Suprapubic skin (tissue), 3 donors: ENCODE measurements at regions not wholly inside any gene's neighbourhood (a gene's known extent, or its start where the extent isn't known, plus 50 kb on each side); places are given as distances from the start of the nearest gene placed in this dataset.

Experiments
- EP300 ChIP-seq: sonication (generic); formaldehyde crosslinking; IDR thresholded peaks from one replicate; pipeline ENCODE4 v1.6.1; 2017; ENCODE audit warnings: antibody characterized with exemption
- POLR2A ChIP-seq, 2 donors: fragments of 450-650 bp; IDR thresholded peaks; one replicate each; pipeline ENCODE4 v1.6.1; 2017; ENCODE audit warnings: antibody characterized with exemption in 2 of 2, mild to moderate bottlenecking in 2 of 2, moderate library complexity in 2 of 2
- TF ChIP-seq, protein P1 (sequence below), 2 donors: fragments of 200-600 bp in 1 of 2; fragments of 450-650 bp in 1 of 2; sonication (generic) in 1 of 2; IDR thresholded peaks; one replicate each; pipeline ENCODE4 v1.5.1; 2016 to 2019; ENCODE audit warnings: antibody characterized with exemption in 2 of 2, mild to moderate bottlenecking in 1 of 2, moderate library complexity in 1 of 2

- TF ChIP-seq, protein P1, sequence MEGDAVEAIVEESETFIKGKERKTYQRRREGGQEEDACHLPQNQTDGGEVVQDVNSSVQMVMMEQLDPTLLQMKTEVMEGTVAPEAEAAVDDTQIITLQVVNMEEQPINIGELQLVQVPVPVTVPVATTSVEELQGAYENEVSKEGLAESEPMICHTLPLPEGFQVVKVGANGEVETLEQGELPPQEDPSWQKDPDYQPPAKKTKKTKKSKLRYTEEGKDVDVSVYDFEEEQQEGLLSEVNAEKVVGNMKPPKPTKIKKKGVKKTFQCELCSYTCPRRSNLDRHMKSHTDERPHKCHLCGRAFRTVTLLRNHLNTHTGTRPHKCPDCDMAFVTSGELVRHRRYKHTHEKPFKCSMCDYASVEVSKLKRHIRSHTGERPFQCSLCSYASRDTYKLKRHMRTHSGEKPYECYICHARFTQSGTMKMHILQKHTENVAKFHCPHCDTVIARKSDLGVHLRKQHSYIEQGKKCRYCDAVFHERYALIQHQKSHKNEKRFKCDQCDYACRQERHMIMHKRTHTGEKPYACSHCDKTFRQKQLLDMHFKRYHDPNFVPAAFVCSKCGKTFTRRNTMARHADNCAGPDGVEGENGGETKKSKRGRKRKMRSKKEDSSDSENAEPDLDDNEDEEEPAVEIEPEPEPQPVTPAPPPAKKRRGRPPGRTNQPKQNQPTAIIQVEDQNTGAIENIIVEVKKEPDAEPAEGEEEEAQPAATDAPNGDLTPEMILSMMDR (IDR thresholded peaks at IDR 0.05): no peak
- TF ChIP-seq POLR2A (IDR thresholded peaks at IDR 0.05) (no peak), EP300 (no peak)
Measured at GRCh38 chr10:88074971-88075370, 211.5 kb downstream of the PTEN start.
